Keratinocyte (primary cell): ENCODE measurements at regions not wholly inside any gene's neighbourhood (a gene's known extent, or its start where the extent isn't known, plus 50 kb on each side); places are given as distances from the start of the nearest gene placed in this dataset.

Source experiments
- EZH2 ChIP-seq: IDR thresholded peaks from one replicate; pipeline ENCODE4 v1.6.1; 2012; ENCODE audit warnings: inconsistent platforms, mild to moderate bottlenecking, low read length, moderate library complexity
- TF ChIP-seq, protein P1 (sequence below), 3 experiments: IDR thresholded peaks in 1 of 3; conservative IDR thresholded peaks in 1 of 3; optimal IDR thresholded peaks in 1 of 3; 2 replicates in 2 of 3; 3 replicates in 1 of 3; pipeline versions ENCODE3 to v1.5.1; 2011; ENCODE audit warnings: low read length in 3 of 3, mild to moderate bottlenecking in 3 of 3, moderate library complexity in 2 of 3, control low read depth in 1 of 3, inconsistent platforms in 1 of 3; ENCODE audit not compliant: insufficient read depth in 2 of 3; ENCODE audit errors: extremely low read depth in 1 of 3

DNA sequence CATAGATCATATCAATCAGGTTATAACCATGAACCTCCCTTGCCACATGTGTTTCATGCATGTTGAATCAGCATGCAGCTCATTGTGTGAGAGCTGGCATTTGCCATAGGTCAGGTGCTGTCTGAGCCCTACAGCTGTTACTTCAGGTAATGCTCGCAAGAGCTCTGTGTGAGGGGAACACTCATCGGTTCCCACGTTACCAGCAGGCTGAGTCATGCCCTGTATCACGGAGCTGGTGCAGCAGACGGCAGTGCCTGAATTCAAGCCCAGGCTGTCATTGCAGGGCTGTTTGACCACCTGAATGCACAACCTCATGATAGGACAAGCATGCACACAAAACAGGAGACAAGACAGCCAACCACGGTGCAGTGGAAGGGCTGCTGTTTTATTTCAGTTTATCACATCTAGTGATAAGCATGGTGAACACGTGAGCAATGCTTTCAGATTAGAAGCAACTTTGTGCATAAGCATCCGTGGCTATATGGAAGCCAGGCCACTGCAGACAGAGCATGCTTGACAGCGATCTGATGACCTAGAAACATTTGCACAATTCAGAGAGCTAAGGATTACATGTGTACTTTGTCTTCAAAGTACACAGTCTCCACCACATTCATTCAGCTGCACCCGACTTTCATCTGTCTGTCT, 56.4 kb upstream of the PFKP start:
- TF ChIP-seq, protein P1, sequence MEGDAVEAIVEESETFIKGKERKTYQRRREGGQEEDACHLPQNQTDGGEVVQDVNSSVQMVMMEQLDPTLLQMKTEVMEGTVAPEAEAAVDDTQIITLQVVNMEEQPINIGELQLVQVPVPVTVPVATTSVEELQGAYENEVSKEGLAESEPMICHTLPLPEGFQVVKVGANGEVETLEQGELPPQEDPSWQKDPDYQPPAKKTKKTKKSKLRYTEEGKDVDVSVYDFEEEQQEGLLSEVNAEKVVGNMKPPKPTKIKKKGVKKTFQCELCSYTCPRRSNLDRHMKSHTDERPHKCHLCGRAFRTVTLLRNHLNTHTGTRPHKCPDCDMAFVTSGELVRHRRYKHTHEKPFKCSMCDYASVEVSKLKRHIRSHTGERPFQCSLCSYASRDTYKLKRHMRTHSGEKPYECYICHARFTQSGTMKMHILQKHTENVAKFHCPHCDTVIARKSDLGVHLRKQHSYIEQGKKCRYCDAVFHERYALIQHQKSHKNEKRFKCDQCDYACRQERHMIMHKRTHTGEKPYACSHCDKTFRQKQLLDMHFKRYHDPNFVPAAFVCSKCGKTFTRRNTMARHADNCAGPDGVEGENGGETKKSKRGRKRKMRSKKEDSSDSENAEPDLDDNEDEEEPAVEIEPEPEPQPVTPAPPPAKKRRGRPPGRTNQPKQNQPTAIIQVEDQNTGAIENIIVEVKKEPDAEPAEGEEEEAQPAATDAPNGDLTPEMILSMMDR (optimal IDR thresholded peaks at IDR 0.05 in 1 of 3, IDR thresholded peaks at IDR 0.05 in 1 of 3, conservative IDR thresholded peaks at IDR 0.05 in 1 of 3; ENCODE audit: extremely low read depth in 1 of 3, insufficient read depth in 2 of 3, low read length in 3 of 3), result no peak
- TF ChIP-seq EZH2, result no peak
